Muscle layer of duodenum (tissue), 2 donors: ENCODE measurements at regions not wholly inside any gene's neighbourhood (a gene's known extent, or its start where the extent isn't known, plus 50 kb on each side); places are given as distances from the start of the nearest gene placed in this dataset.
"Not testable (repeated sequence)": the region's sequence is repeated elsewhere in the genome, so short reads cannot be mapped to it uniquely, and the experiment has no call there.

Source experiments
- H3K27ac ChIP-seq: one replicate; pipeline ENCODE4 v1.7.0; 2013; ENCODE audit warnings: mild to moderate bottlenecking, low read length
- H3K27me3 ChIP-seq: one replicate; pipeline ENCODE4 v1.7.0; 2013; ENCODE audit warnings: low read depth, mild to moderate bottlenecking, control low read depth, low read length
- H3K36me3 ChIP-seq, 2 donors: one replicate each; pipeline ENCODE4 v1.7.0; 2013; ENCODE audit warnings: low read length in 2 of 2, control low read depth in 1 of 2, mild to moderate bottlenecking in 1 of 2; ENCODE audit not compliant: insufficient read depth in 2 of 2, control insufficient read depth in 1 of 2
- H3K4me1 ChIP-seq, 2 donors: one replicate each; pipeline ENCODE4 v1.7.0; 2013; ENCODE audit warnings: low read length in 2 of 2, mild to moderate bottlenecking in 2 of 2, control low read depth in 1 of 2, moderate library complexity in 1 of 2; ENCODE audit not compliant: insufficient read depth in 2 of 2, control insufficient read depth in 1 of 2
- H3K4me3 ChIP-seq, 2 donors: one replicate each; pipeline ENCODE4 v1.7.0; 2013; ENCODE audit warnings: low read length in 2 of 2, low read depth in 1 of 2, mild to moderate bottlenecking in 1 of 2
- H3K9me3 ChIP-seq, 2 donors: one replicate each; pipeline ENCODE4 v1.7.0; 2013; ENCODE audit warnings: low read length in 2 of 2, control low read depth in 1 of 2, mild to moderate bottlenecking in 1 of 2; ENCODE audit not compliant: control insufficient read depth in 1 of 2
- donor health status: healthy.

DNA sequence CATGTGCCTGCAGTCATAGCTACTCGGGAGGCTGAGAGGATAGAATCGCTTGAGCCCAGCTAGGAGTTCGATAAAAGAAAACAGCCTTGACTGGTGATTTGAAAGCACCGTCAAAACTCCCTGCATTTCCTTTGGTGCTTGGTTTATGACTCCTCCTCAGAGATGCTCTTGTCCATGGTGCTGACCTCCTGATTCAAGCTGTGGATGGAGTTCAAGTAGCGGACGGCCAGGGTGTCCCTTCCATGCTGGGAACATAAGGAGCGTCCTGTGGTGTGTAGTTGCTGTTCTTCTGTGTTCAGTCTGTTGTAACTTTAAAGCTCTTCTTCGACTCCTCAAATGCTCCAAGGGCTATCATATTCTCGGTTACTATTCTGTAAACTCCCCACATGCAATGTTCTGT is 382.5 kb upstream of the KIAA1217 start:
- H3K4me3 ChIP-seq, result no peak overlapping the region
- H3K27ac ChIP-seq, result no peak overlapping the region
- no peaks in the 10 kb centered on the region for H3K27me3 ChIP-seq
- H3K4me1 ChIP-seq, result no peaks in the 10 kb centered on the region
- no peaks in the 10 kb centered on the region for H3K36me3 ChIP-seq
- H3K9me3 ChIP-seq, result no peaks in the 10 kb centered on the region

DNA sequence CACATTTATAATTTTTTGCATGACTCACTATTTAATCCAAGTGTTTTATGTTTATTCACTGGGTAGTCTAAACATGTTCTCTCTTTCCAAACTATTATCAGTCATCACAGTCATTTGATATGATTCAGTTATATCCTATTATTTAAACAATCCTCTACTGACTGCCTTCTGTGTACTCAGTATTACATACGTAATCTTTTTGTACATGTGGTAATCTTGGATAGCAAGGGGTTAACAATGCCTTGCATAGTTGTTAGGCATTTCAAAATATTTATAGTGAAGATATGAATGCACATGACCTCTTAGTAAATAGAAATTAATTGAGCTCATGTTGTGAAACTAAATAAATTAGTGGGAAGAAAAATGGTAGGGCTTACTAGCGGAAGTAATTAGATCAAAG is 379.4 kb upstream of the KIAA1217 start:
- Histone ChIP-seq H3K4me3 (no peak overlapping the region), H3K4me1 (no peaks in the 10 kb centered on the region)

DNA sequence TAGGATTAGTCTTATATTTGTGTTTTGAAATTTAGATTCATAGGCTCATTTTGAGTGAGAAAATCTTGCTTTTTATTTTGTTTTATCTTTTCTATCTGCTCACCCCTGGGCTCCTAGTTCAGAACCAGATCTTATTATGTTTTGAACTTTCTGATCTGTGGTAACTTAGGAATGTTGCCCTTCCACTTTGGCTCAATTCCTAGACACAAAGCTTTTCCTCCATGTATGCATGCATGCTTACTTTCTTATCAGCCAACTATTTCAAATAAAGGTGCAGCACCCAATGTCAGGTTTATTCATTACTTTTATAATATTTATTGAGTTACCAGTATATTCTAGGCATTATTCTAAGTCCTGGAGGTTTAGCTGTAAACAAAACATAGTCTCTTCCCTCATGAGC is 374.8 kb upstream of the KIAA1217 start:
- no peaks in the 10 kb centered on the region for H3K36me3 ChIP-seq
- H3K4me1 ChIP-seq, result no peaks in the 10 kb centered on the region
- no peaks in the 10 kb centered on the region for H3K9me3 ChIP-seq
- H3K4me3 ChIP-seq, result no peak overlapping the region
- H3K27me3 ChIP-seq, result no peaks in the 10 kb centered on the region
- H3K27ac ChIP-seq, result no peak overlapping the region

More for the DNA sequence above, 379.4 kb upstream of the KIAA1217 start:
- H3K27ac ChIP-seq, result no peak overlapping the region
- no peaks in the 10 kb centered on the region for H3K27me3 ChIP-seq
- H3K36me3 ChIP-seq, result no peaks in the 10 kb centered on the region
- no peaks in the 10 kb centered on the region for H3K9me3 ChIP-seq

DNA sequence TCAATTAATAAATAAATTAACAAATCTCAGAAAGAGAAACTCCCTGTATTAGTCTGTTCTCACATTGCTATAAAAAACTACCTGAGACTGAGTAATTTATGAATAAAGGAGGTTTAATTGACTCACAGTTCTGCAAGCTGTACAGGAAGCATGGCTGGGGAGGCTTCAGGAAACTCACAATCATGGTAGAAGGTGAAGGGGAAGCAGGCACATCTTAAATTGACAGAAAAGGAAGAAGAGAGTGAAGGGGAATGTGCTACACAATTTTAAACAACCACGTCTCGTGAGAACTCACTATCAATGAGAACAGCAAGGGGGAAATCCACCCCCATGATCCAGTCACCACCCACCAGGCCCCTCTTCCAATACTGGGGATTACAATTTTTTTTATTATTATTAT is 358.3 kb upstream of the KIAA1217 start:
- H3K4me3 ChIP-seq, result no peak overlapping the region
- H3K4me1 ChIP-seq, result no peaks in the 10 kb centered on the region
- H3K9me3 ChIP-seq, result no peaks in the 10 kb centered on the region
- H3K27ac ChIP-seq, result no peak overlapping the region
- no peaks in the 10 kb centered on the region for H3K36me3 ChIP-seq
- H3K27me3 ChIP-seq, result no peaks in the 10 kb centered on the region

DNA sequence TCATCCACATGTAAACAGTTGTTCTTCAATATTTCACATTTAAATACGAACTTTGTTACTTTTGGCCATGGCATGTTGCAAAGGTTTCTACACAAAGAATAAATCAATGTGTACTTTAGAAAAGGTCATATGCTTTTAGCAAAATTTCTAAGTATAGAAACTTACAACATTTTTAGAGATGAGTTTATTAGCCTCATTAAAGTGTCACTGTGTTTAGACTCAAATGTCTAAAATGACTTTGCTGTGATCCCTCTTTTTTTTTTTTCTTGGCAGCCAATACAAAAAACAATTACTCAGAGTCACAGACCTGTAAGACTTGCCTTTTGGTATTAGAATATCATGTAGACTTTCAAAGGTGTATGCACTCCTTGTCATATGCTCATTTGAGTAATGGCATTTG is 349.3 kb upstream of the KIAA1217 start:
- Histone ChIP-seq H3K36me3 (no peaks in the 10 kb centered on the region), H3K9me3 (no peaks in the 10 kb centered on the region), H3K4me3 (no peak overlapping the region), H3K27ac (no peak overlapping the region), H3K27me3 (no peaks in the 10 kb centered on the region), H3K4me1 (no peaks in the 10 kb centered on the region)

DNA sequence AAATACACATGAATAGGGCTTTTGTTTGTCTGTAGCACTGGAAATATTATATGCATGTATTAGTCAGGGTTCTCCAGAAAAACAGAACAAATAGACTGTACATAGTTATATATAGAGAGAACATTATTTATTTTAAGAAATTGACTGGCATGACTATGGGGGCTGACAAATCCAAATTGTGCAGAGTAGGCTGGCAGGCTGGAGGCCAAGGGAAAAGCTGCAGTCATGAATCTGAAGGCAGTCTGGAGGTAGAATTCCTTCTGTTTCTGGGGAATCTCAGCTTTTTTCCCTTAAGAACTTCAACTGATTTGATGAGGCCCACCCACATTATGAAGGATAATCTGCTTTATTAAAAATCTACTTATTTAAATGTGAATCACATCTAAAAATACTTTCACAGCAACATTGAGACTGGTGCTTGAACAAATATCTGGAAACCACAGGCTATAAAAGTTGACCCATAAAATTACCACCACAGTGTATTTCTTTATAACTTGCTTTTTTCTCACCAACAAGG is 344.2 kb upstream of the KIAA1217 start:
- H3K36me3 ChIP-seq, result no peaks in the 10 kb centered on the region
- no peaks in the 10 kb centered on the region for H3K27me3 ChIP-seq
- no peaks in the 10 kb centered on the region for H3K4me1 ChIP-seq
- no peak overlapping the region for H3K4me3 ChIP-seq
- H3K9me3 ChIP-seq, result no peaks in the 10 kb centered on the region
- H3K27ac ChIP-seq, result no peak overlapping the region

DNA sequence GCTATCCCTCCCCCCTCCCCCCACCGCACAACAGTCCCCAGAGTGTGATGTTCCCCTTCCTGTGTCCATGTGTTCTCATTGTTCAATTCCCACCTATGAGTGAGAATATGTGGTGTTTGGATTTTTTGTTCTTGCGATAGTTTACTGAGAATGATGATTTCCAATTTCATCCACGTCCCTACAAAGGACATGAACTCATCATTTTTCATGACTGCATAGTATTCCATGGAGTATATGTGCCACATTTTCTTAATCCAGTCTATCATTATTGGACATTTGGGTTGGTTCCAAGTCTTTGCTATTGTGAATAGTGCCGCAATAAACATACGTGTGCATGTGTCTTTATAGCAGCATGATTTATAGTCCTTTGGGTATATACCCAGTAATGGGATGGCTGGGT is 342.0 kb upstream of the KIAA1217 start:
- not testable (repeated sequence) for H3K9me3 ChIP-seq, H3K4me1 ChIP-seq

DNA sequence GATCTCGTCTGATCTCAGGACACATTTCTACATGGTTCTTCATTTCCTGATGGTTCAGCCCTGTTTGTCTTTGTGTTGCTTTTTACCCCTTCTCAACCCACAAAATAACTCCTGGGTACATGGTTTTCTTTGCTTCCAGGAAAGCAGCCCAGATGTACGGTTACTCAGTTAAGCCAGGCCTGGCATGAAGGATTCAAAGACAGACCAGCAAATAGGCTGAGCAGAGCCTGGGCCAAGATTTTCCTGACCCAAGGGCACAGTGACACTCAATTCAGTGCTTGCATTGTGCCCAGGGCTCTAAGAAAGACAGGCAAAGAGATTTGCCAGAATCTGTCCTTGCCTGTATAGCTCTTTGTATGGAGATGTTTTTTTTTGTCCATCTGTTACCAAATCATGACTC is 340.8 kb upstream of the KIAA1217 start:
- H3K9me3 ChIP-seq, result no peaks in the 10 kb centered on the region
- H3K4me1 ChIP-seq, result no peaks in the 10 kb centered on the region
- H3K27me3 ChIP-seq, result no peaks in the 10 kb centered on the region
- H3K36me3 ChIP-seq, result no peaks in the 10 kb centered on the region
- H3K4me3 ChIP-seq, result no peak overlapping the region
- no peak overlapping the region for H3K27ac ChIP-seq

More for the DNA sequence above, 342.0 kb upstream of the KIAA1217 start:
- not testable (repeated sequence) for H3K27me3 ChIP-seq, H3K4me3 ChIP-seq, H3K36me3 ChIP-seq, H3K27ac ChIP-seq

DNA sequence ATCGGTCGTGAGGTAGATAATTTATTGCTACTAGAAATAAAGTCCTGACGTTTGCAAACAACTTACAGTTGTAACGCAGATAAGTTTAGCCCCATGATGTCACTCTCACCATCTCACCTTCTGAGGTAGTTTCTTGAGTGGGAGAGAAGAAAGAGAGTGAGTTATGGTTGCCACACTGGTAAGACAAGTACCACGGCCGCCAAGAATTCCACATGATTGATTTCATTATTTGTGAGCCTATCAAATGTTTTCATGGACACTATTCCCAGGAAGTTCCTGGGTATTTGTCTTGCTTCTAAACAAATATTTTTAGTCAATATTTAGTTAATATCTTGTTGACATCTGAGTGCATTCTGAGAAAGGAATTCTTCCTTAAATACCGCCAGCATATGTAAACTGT is 339.4 kb upstream of the KIAA1217 start:
- no peaks in the 10 kb centered on the region for H3K4me1 ChIP-seq
- H3K27ac ChIP-seq, result no peak overlapping the region
- no peaks in the 10 kb centered on the region for H3K27me3 ChIP-seq
- no peaks in the 10 kb centered on the region for H3K36me3 ChIP-seq
- no peaks in the 10 kb centered on the region for H3K9me3 ChIP-seq
- H3K4me3 ChIP-seq, result no peak overlapping the region

DNA sequence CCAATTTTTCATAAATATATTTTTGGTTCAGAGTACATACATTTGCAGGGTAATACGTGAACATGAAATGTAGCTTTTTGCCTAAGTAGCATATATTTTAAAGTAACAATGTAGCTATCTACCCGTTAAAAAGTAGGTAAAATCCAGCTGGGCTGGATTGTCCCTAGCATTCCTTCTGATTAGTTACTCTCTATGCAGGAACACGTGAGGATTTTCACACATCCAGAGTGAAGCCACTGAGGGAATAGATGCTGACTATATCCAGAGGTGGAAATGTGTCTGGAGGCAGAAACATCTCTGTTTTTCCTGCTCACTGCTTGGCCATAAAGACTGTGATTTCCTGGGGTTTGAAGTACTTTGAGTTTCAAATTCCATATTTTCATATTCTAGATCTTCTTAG is 338.9 kb upstream of the KIAA1217 start:
- Histone ChIP-seq H3K27ac (no peak overlapping the region), H3K4me1 (no peaks in the 10 kb centered on the region), H3K4me3 (no peak overlapping the region), H3K27me3 (no peaks in the 10 kb centered on the region), H3K9me3 (no peaks in the 10 kb centered on the region), H3K36me3 (no peaks in the 10 kb centered on the region)

DNA sequence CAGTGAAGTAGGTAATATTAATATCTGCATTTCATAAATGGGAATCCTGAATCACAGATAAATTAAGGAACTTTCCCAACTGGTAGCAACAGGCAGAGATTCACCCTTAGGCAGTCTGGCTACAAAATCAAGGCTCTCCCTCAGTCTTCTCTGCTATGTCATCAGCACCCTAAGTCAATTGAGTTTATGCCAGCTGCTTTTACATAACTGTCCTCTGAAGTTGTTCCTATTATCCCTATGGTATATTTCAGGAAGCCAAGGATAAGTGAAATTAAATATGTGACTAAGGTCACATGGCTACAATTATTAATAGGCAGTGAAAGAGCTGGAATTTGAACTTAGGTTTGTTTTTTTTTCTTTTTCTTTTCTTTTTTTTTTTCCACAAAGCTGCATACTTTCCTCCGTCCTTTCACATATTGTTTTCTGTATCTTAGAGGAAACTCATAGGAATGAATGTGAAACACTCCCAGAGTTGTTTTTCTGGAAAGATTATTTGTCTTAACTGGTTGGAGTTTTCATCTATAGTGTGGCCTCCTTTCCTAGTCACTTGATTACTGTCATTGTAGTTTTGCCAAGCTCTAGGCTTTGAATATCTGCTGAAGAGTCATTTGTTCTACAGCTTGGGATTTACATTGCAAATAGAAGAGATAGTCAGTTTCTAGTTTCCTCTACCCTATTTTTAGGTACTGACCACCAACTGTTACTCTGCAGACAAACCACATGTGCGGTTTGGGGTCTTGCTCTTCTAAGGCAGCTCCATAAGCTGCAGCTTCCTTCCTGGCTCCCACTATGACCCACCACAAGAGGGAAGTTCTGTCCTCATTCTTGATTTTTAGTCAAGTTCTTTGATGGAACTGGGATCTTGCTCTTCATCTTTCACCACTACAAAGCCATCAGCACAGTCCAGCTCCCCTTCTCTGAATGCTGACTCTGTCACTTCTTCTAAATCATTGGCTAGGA is 338.0 kb upstream of the KIAA1217 start:
- Histone ChIP-seq H3K4me3 (no peak overlapping the region), H3K4me1 (no peaks in the 10 kb centered on the region), H3K9me3 (no peaks in the 10 kb centered on the region), H3K36me3 (no peaks in the 10 kb centered on the region), H3K27me3 (no peaks in the 10 kb centered on the region), H3K27ac (no peak overlapping the region)

DNA sequence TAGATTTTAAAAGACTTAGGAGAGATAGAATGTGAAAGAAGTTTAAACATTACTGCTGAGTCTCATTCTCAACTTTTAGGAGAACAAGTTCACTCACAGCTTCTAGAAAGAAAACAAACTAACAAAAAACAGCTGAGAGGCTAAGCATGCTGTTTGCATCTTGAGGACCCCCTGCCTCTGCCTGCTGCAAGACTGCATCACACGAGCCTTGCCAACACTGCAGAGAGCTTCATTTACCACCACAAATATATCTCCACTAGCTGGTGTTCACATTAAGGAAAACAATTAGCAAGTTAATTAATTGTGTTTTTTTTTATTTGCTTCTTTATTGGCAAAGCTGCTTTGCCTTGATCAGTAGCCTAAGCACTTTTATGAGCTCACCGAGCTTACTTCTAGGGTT is 336.6 kb upstream of the KIAA1217 start:
- Histone ChIP-seq H3K9me3 (no peaks in the 10 kb centered on the region), H3K4me3 (no peak overlapping the region), H3K27ac (no peak overlapping the region), H3K27me3 (no peaks in the 10 kb centered on the region), H3K4me1 (no peaks in the 10 kb centered on the region), H3K36me3 (no peaks in the 10 kb centered on the region)
